K562 (cell line): ENCODE measurements at regions not wholly inside any gene's neighbourhood (a gene's known extent, or its start where the extent isn't known, plus 50 kb on each side); places are given as distances from the start of the nearest gene placed in this dataset.

ENCODE experiments used
- ATAC-seq: fragments of 200-7000 bp; cut with Tn5 transposase; 3 replicates; pipeline ENCODE4 v1.9.1; 2020; ENCODE audit warnings: moderate library complexity
- BruUV-seq: library from RNA; stranded (reverse); fragments of 400-500 nt; replicated peaks from 2 replicates; lab custom pipeline; 2021; lab: Mats Ljungman, UMichigan
- CTCF ChIA-PET: fragments of 300-600 bp; formaldehyde crosslinking; extraction: SDS; loops from one replicate; lab custom pipeline; 2021; ENCODE audit warnings: low intra/inter-chr PET ratio; lab: Yijun Ruan, JAX
- POLR2A ChIA-PET: fragments of 300-600, 350-650 bp; sonication (Branson Sonifier 250); formaldehyde crosslinking; extraction: SDS; loops from one replicate; lab custom pipeline; 2021; ENCODE audit warnings: antibody characterized with exemption, inconsistent platforms; lab: Yijun Ruan, JAX
- DNase-seq, 4 experiments: peaks; one replicate each; pipeline versions ENCODE4 v3.0.0 to v3.0.0-alpha.2; 2011 to 2018; ENCODE audit warnings: low spot score in 3 of 4, mixed read lengths in 3 of 4; ENCODE audit errors: extremely low read depth in 1 of 4
- FAIRE-seq: peaks from 2 replicates; lab custom pipeline; 2011; peaks lifted over from hg19 to GRCh38; lab: Jason Lieb, UNC
- H2AFZ ChIP-seq: 2 replicates; pipeline ENCODE4 v1.6.0; 2011; ENCODE audit warnings: low read depth, low read length, control low read depth, inconsistent platforms
- H3K27ac ChIP-seq: fragments of 200-600 bp; 3 replicates; pipeline ENCODE4 v1.8.0; 2011; ENCODE audit warnings: low read depth, mild to moderate bottlenecking, control low read depth, inconsistent platforms, low read length, moderate library complexity, mixed read lengths; ENCODE audit errors: extremely low read depth
- H3K27me3 ChIP-seq, 2 experiments: fragments of 300-600 bp in 1 of 2; 2 replicates in 1 of 2; 3 replicates in 1 of 2; pipeline versions ENCODE4 v1.6.0 to v1.8.0; 2011; ENCODE audit warnings: inconsistent platforms in 2 of 2, low read length in 2 of 2, mild to moderate bottlenecking in 1 of 2, mixed read lengths in 1 of 2, moderate library complexity in 1 of 2; ENCODE audit not compliant: control insufficient read depth in 2 of 2, insufficient read depth in 2 of 2
- H3K36me3 ChIP-seq: fragments of 300-600 bp; 3 replicates; pipeline ENCODE4 v1.8.0; 2011; ENCODE audit warnings: mild to moderate bottlenecking, low read length, inconsistent platforms; ENCODE audit not compliant: control insufficient read depth, insufficient read depth
- H3K4me1 ChIP-seq, 2 experiments: fragments of 200-600 bp in 1 of 2; replicated peaks in 1 of 2; 2 replicates in 1 of 2; 3 replicates in 1 of 2; pipeline versions ENCODE4 v1.5.1 to v1.8.0; 2011; ENCODE audit warnings: inconsistent platforms in 2 of 2, low read length in 2 of 2, mild to moderate bottlenecking in 1 of 2, mixed read lengths in 1 of 2, moderate library complexity in 1 of 2; ENCODE audit not compliant: control insufficient read depth in 2 of 2, insufficient read depth in 2 of 2
- H3K4me2 ChIP-seq: 2 replicates; pipeline ENCODE4 v1.6.1; 2011; ENCODE audit warnings: low read length, control low read depth, inconsistent platforms, mixed read lengths; ENCODE audit not compliant: insufficient read depth
- H3K4me3 ChIP-seq: fragments of 200-600 bp; sonication (generic), shearing (Covaris generic); 2 replicates; pipeline ENCODE4 v1.5.1; 2016; ENCODE audit warnings: control low read depth, inconsistent platforms
- H3K79me2 ChIP-seq: fragments of 200-600 bp; 3 replicates; pipeline ENCODE4 v1.8.0; 2011; ENCODE audit warnings: low read length, inconsistent platforms; ENCODE audit not compliant: control insufficient read depth, insufficient read depth
- H3K9ac ChIP-seq, 2 experiments: 2 replicates each; pipeline versions ENCODE4 v1.6.0 to v1.6.1; 2011; ENCODE audit warnings: low read depth in 2 of 2, low read length in 2 of 2, control low read depth in 1 of 2, inconsistent platforms in 1 of 2, mild to moderate bottlenecking in 1 of 2, mixed read lengths in 1 of 2; ENCODE audit not compliant: insufficient read depth in 1 of 2
- H3K9me1 ChIP-seq: one replicate; pipeline ENCODE4 v1.6.0; 2011; ENCODE audit warnings: inconsistent platforms, mild to moderate bottlenecking, low read length, moderate library complexity; ENCODE audit not compliant: control insufficient read depth, insufficient read depth
- H3K9me3 ChIP-seq: replicated peaks from 2 replicates; pipeline ENCODE4 v1.5.1; 2011; ENCODE audit warnings: low read depth, low read length, inconsistent platforms; ENCODE audit not compliant: control insufficient read depth, insufficient read depth
- H4K20me1 ChIP-seq: replicated peaks from 2 replicates; pipeline ENCODE4 v1.6.1; 2011; ENCODE audit warnings: low read length, inconsistent platforms, mixed read lengths; ENCODE audit not compliant: control insufficient read depth, insufficient read depth
- CCAR2 ChIP-seq: fragments of 200-400 bp; formaldehyde crosslinking; IDR thresholded peaks from 2 replicates; pipeline ENCODE4 v1.6.1; 2017; ENCODE audit warnings: mild to moderate bottlenecking, low read depth, low read length
- DIDO1 ChIP-seq: fragments of 450-650 bp; IDR thresholded peaks from 2 replicates; pipeline ENCODE4 v1.6.1; 2016; ENCODE audit warnings: low read depth, missing biosample characterization, missing genetic modification characterization
- MYNN ChIP-seq, 2 experiments: sonication (generic); formaldehyde crosslinking in 1 of 2; IDR thresholded peaks; 2 replicates each; pipeline versions ENCODE4 v1.5.0 to v1.6.1; 2016 to 2020; ENCODE audit warnings: antibody characterized with exemption in 1 of 2, missing genetic modification reagents in 1 of 2
- TAF1 ChIP-seq: IDR thresholded peaks from 2 replicates; pipeline ENCODE4 v1.6.1; 2011; ENCODE audit warnings: mild to moderate bottlenecking, low read length, moderate library complexity; ENCODE audit not compliant: insufficient read depth, control insufficient read depth, severe bottlenecking; ENCODE audit errors: extremely low read depth
- ZNF408 ChIP-seq: fragments of 250-450 bp; sonication (Bioruptor Pico); IDR thresholded peaks from 2 replicates; pipeline ENCODE4 v1.4.0; 2020; ENCODE audit warnings: low read depth, mild to moderate bottlenecking, moderate library complexity
- WGBS: fragments of 100-300 bp; shearing (Covaris generic); methylation state at CpG from one replicate; pipeline ENCODE4 v1.1.6; 2016; ENCODE audit warnings: low coverage, mixed read lengths; ENCODE audit not compliant: insufficient coverage; ENCODE audit errors: missing lambda C conversion rate; 5-methylcytosine and 5-hydroxymethylcytosine counted together
- in situ Hi-C: fragments of 300-500 bp; cut with MboI; formaldehyde crosslinking; loops from 4 replicates; pipeline ENCODE4 v1.15.0; 2018; ENCODE audit warnings: inconsistent platforms, mixed read lengths
- intact Hi-C: fragments of 100-400 bp; cut with micrococcal nuclease; formaldehyde crosslinking; loops from 2 replicates; pipeline ENCODE4 v1.14.2; 2022
- TF ChIP-seq, protein P1 (sequence below): fragments of 450-650 bp; formaldehyde crosslinking; IDR thresholded peaks from 2 replicates; pipeline ENCODE4 v1.4.0; 2020; ENCODE audit warnings: mild to moderate bottlenecking
- TF ChIP-seq, protein P2 (sequence below): fragments of 450-650 bp; IDR thresholded peaks from 2 replicates; pipeline ENCODE4 v1.6.1; 2018; ENCODE audit warnings: mild to moderate bottlenecking, low read depth; ENCODE audit not compliant: partially characterized antibody
- TF ChIP-seq, protein P3 (sequence below): fragments of 450-650 bp; IDR thresholded peaks from 2 replicates; pipeline ENCODE4 v1.6.1; 2018; ENCODE audit not compliant: partially characterized antibody

DNA sequence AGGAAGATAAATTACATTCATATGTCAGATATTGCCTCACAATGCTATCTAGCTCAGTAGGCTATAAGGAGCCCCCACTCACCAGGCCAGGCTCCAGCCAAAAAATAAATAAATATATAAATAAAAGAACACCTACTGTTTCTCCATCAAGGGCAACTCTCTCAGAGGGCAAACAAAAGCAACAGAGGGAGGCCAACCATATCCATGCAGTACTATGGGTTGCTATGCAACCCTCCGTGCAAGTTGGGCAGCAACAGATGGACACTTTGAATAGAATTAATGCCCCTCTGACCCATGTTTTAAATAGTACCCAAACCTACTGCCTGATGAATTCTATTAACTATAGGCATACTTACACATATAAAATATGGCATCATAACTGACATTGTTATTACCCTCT lies 279.8 kb upstream of the EDNRB start:
- Histone ChIP-seq H3K9me3 (no peaks in the 10 kb centered on the region), H3K27me3 (no peaks in the 10 kb centered on the region), H3K9me1 (no peaks in the 10 kb centered on the region), H3K4me2 (no peak overlapping the region), H3K9ac (no peak overlapping the region), H3K4me3 (no peak overlapping the region), H3K27ac (no peak overlapping the region), H2AFZ (no peak overlapping the region), H3K4me1 (no peaks in the 10 kb centered on the region), H3K79me2 (no peaks in the 10 kb centered on the region), H3K36me3 (no peaks in the 10 kb centered on the region), H4K20me1 (no peaks in the 10 kb centered on the region)
- ATAC-seq, result no peak
- FAIRE-seq, result no peak
- no TSS peak for BruUV-seq
- intact Hi-C loops, result no loop called here
- DNase-seq, result no peak
- TF ChIP-seq, protein P1, sequence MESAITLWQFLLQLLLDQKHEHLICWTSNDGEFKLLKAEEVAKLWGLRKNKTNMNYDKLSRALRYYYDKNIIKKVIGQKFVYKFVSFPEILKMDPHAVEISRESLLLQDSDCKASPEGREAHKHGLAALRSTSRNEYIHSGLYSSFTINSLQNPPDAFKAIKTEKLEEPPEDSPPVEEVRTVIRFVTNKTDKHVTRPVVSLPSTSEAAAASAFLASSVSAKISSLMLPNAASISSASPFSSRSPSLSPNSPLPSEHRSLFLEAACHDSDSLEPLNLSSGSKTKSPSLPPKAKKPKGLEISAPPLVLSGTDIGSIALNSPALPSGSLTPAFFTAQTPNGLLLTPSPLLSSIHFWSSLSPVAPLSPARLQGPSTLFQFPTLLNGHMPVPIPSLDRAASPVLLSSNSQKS (CRISPR knock-in tag), result no peak
- TF ChIP-seq, protein P2, sequence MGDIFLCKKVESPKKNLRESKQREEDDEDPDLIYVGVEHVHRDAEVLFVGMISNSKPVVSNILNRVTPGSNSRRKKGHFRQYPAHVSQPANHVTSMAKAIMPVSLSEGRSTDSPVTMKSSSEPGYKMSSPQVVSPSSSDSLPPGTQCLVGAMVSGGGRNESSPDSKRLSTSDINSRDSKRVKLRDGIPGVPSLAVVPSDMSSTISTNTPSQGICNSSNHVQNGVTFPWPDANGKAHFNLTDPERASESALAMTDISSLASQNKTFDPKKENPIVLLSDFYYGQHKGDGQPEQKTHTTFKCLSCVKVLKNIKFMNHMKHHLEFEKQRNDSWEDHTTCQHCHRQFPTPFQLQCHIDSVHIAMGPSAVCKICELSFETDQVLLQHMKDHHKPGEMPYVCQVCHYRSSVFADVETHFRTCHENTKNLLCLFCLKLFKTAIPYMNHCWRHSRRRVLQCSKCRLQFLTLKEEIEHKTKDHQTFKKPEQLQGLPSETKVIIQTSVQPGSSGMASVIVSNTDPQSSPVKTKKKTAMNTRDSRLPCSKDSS, result no peak
- CTCF ChIA-PET, result no interaction called here
- in situ Hi-C loops, result no loop called here
- POLR2A ChIA-PET, result no interaction called here
- whole genome bisulfite sequencing, result 0% methylated on average over 1 of the region's 1 CpG

- H3K79me2 ChIP-seq, result no peaks in the 10 kb centered on the region
- H4K20me1 ChIP-seq, result no peaks in the 10 kb centered on the region
- 0% methylated on average over 5 of the region's 5 CpGs for WGBS
- in situ Hi-C loops (no loop called here), intact Hi-C loops (no loop called here)
- no TSS peak for BruUV-seq
- no peaks in the 10 kb centered on the region for H3K27me3 ChIP-seq
- no peak for DNase-seq
- H3K4me1 ChIP-seq, result no peaks in the 10 kb centered on the region
- H3K4me3 ChIP-seq, result no peak overlapping the region
- no peak for FAIRE-seq
- no peak overlapping the region for H2AFZ ChIP-seq
- no peak overlapping the region for H3K4me2 ChIP-seq
- H3K9me1 ChIP-seq, result no peaks in the 10 kb centered on the region
- ATAC-seq, result no peak
- ChIA-PET POLR2A (no interaction called here), CTCF (no interaction called here)
- no peak overlapping the region for H3K9ac ChIP-seq
- no peaks in the 10 kb centered on the region for H3K36me3 ChIP-seq
- no peaks in the 10 kb centered on the region for H3K9me3 ChIP-seq
- H3K27ac ChIP-seq, result no peak overlapping the region
- no peak for TF ChIP-seq MYNN (IDR thresholded peaks at IDR 0.05)
- no peak for TF ChIP-seq MYNN (CRISPR knock-in tag; IDR thresholded peaks at IDR 0.05)
- no peak for TF ChIP-seq TAF1
- TF ChIP-seq, protein P3, sequence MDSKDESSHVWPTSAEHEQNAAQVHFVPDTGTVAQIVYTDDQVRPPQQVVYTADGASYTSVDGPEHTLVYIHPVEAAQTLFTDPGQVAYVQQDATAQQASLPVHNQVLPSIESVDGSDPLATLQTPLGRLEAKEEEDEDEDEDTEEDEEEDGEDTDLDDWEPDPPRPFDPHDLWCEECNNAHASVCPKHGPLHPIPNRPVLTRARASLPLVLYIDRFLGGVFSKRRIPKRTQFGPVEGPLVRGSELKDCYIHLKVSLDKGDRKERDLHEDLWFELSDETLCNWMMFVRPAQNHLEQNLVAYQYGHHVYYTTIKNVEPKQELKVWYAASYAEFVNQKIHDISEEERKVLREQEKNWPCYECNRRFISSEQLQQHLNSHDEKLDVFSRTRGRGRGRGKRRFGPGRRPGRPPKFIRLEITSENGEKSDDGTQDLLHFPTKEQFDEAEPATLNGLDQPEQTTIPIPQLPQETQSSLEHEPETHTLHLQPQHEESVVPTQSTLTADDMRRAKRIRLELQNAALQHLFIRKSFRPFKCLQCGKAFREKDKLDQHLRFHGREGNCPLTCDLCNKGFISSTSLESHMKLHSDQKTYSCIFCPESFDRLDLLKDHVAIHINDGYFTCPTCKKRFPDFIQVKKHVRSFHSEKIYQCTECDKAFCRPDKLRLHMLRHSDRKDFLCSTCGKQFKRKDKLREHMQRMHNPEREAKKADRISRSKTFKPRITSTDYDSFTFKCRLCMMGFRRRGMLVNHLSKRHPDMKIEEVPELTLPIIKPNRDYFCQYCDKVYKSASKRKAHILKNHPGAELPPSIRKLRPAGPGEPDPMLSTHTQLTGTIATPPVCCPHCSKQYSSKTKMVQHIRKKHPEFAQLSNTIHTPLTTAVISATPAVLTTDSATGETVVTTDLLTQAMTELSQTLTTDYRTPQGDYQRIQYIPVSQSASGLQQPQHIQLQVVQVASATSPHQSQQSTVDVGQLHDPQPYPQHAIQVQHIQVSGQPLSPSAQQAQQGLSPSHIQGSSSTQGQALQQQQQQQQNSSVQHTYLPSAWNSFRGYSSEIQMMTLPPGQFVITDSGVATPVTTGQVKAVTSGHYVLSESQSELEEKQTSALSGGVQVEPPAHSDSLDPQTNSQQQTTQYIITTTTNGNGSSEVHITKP, result no peak
- TF ChIP-seq CCAR2, result no peak
- TF ChIP-seq DIDO1 (tag), result no peak
- TF ChIP-seq ZNF408 (CRISPR knock-in tag), result no peak
Observed at GRCh38 chr13:78197231-78197630, 278.6 kb upstream of the EDNRB start.
